Ascending aorta (tissue), 2 donors: ENCODE measurements at regions not wholly inside any gene's neighbourhood (a gene's known extent, or its start where the extent isn't known, plus 50 kb on each side); places are given as distances from the start of the nearest gene placed in this dataset.
A peak's percentile ranks its signal among the peaks of the same experiment; 100 is the strongest.
"Not testable (repeated sequence)": the region's sequence is repeated elsewhere in the genome, so short reads cannot be mapped to it uniquely, and the experiment has no call there.

Experiments
- DNase-seq, 2 donors: peaks; one replicate each; pipeline ENCODE4 v3.0.0-alpha.2; 2019; ENCODE audit warnings: low spot score in 2 of 2
- H3K27ac ChIP-seq, 2 donors: fragments of 200-600 bp; sonication (generic); one replicate each; pipeline ENCODE4 v1.5.1; 2016 to 2017; ENCODE audit warnings: mild to moderate bottlenecking in 1 of 2
- H3K27me3 ChIP-seq: fragments of 200-600 bp; sonication (generic); one replicate; pipeline ENCODE4 v1.5.1; 2017
- H3K36me3 ChIP-seq, 2 donors: fragments of 200-600 bp; sonication (generic); one replicate each; pipeline ENCODE4 v1.5.1; 2016
- H3K4me1 ChIP-seq, 2 donors: fragments of 200-600 bp; sonication (generic); one replicate each; pipeline ENCODE4 v1.5.1; 2016 to 2017; ENCODE audit warnings: mild to moderate bottlenecking in 1 of 2
- H3K4me3 ChIP-seq, 2 donors: fragments of 200-600 bp; sonication (generic); one replicate each; pipeline ENCODE4 v1.5.1; 2016 to 2017; ENCODE audit warnings: mild to moderate bottlenecking in 1 of 2
- H3K9me3 ChIP-seq, 2 donors: fragments of 200-600 bp; sonication (generic); one replicate each; pipeline ENCODE4 v1.5.1; 2016
- CTCF ChIP-seq, 3 experiments: fragments of 200-600 bp in 2 of 3; fragments of 450-650 bp in 1 of 3; sonication (generic) in 2 of 3; IDR thresholded peaks; one replicate each; pipeline ENCODE4 v1.5.1; 2016 to 2019; ENCODE audit warnings: antibody characterized with exemption in 3 of 3, mild to moderate bottlenecking in 1 of 3, moderate library complexity in 1 of 3
- intact Hi-C: fragments of 100-400 bp; cut with DNase I; formaldehyde crosslinking; loops from one replicate; pipeline ENCODE4 v1.15.1; 2023

- no peaks in the 10 kb centered on the region for H3K27me3 ChIP-seq
- peak overlapping the region; percentile 87 to 94 for H3K27ac ChIP-seq
- intact Hi-C loops = loop anchor here (1.0 to 5.0 kb wide), 13 partner anchors 103 to 1015 kb away; no protein-coding TSS in a partner anchor
- peaks cover 0 to 15% of the 10 kb centered on the region in 2 donors for H3K36me3 ChIP-seq
- TF ChIP-seq CTCF (IDR thresholded peaks at IDR 0.05) = no peak
- DNase-seq = peak in 1 of 2 donors; percentile 76
- peak overlapping the region; percentile 53 to 61 for H3K4me3 ChIP-seq
- peaks cover 0 to 18% of the 10 kb centered on the region in 2 donors for H3K4me1 ChIP-seq
- peaks cover 0 to 13% of the 10 kb centered on the region in 2 donors for H3K9me3 ChIP-seq
Measured at GRCh38 chr10:4241724-4242345, 456.8 kb upstream of the KLF6 start.

GRCh38 chr10:4240608-4241197 is 455.7 kb upstream of the KLF6 start:
- H3K4me1 ChIP-seq = peaks cover 0 to 14% of the 10 kb centered on the region in 2 donors
- H3K36me3 ChIP-seq = peaks cover 0 to 16% of the 10 kb centered on the region in 2 donors
- H3K27ac ChIP-seq = peak overlapping the region; percentile 87 to 94
- DNase-seq = no peak
- H3K4me3 ChIP-seq = peak overlapping the region; percentile 7 to 61
- intact Hi-C loops = loop anchor here (1.0 to 5.0 kb wide), 8 partner anchors 108 to 1013 kb away; no protein-coding TSS in a partner anchor
- no peaks in the 10 kb centered on the region for H3K27me3 ChIP-seq
- no peak for TF ChIP-seq CTCF (IDR thresholded peaks at IDR 0.05)
- H3K9me3 ChIP-seq = peaks cover 0 to 17% of the 10 kb centered on the region in 2 donors

GRCh38 chr10:4239186-4239585 is 454.2 kb upstream of the KLF6 start:
- Histone ChIP-seq H3K4me3 (no peak overlapping the region), H3K27ac (no peak overlapping the region), H3K27me3 (no peaks in the 10 kb centered on the region), H3K9me3 (peaks cover 0 to 24% of the 10 kb centered on the region in 2 donors), H3K4me1 (peaks cover 0 to 10% of the 10 kb centered on the region in 2 donors), H3K36me3 (peaks cover 0 to 16% of the 10 kb centered on the region in 2 donors)
- TF ChIP-seq CTCF (IDR thresholded peaks at IDR 0.05) = no peak
- no peak for DNase-seq
- intact Hi-C loops = loop anchor here (5.0 kb wide), 1 partner anchor 42 kb away; no protein-coding TSS in a partner anchor

- Histone ChIP-seq H3K36me3 (peaks cover 0 to 20% of the 10 kb centered on the region in 2 donors), H3K9me3 (peaks cover 0 to 43% of the 10 kb centered on the region in 2 donors)
- not testable (repeated sequence) for DNase-seq, H3K27me3 ChIP-seq, H3K4me1 ChIP-seq, H3K27ac ChIP-seq, H3K4me3 ChIP-seq
- intact Hi-C loops = loop anchor here (5.0 kb wide), 1 partner anchor 40 kb away; no protein-coding TSS in a partner anchor
Measured at GRCh38 chr10:4236905-4237304, 451.9 kb upstream of the KLF6 start.

- Histone ChIP-seq H3K27me3 (no peaks in the 10 kb centered on the region), H3K36me3 (peaks cover 0 to 20% of the 10 kb centered on the region in 2 donors), H3K9me3 (peaks cover 0 to 46% of the 10 kb centered on the region in 2 donors), H3K4me1 (peaks cover 0 to 5% of the 10 kb centered on the region in 2 donors), H3K27ac (no peak overlapping the region), H3K4me3 (no peak overlapping the region)
- intact Hi-C loops = loop anchor here (5.0 kb wide), 1 partner anchor 37 kb away; no protein-coding TSS in a partner anchor
- no peak for TF ChIP-seq CTCF (IDR thresholded peaks at IDR 0.05)
- DNase-seq = no peak
Measured at GRCh38 chr10:4234661-4235060, 449.7 kb upstream of the KLF6 start.

GRCh38 chr10:4231439-4231838 is 446.4 kb upstream of the KLF6 start:
- Histone ChIP-seq H3K4me3 (no peak overlapping the region), H3K4me1 (peaks cover 0 to 2% of the 10 kb centered on the region in 2 donors), H3K36me3 (peaks cover 0 to 4% of the 10 kb centered on the region in 2 donors), H3K27ac (no peak overlapping the region), H3K27me3 (no peaks in the 10 kb centered on the region), H3K9me3 (peaks cover 0 to 29% of the 10 kb centered on the region in 2 donors)
- no peak for DNase-seq
- intact Hi-C loops = no loop called here
- TF ChIP-seq CTCF (IDR thresholded peaks at IDR 0.05) = no peak
